Tibial nerve (tissue), 4 donors: ENCODE measurements at regions not wholly inside any gene's neighbourhood (a gene's known extent, or its start where the extent isn't known, plus 50 kb on each side); places are given as distances from the start of the nearest gene placed in this dataset.

ENCODE experiments used
- DNase-seq, 2 donors: peaks; one replicate each; pipeline ENCODE4 v3.0.0-alpha.2; 2019; ENCODE audit warnings: low spot score in 2 of 2
- H3K27ac ChIP-seq, 4 donors: fragments of 200-600 bp; sonication (generic) in 3 of 4; one replicate each; pipeline ENCODE4 v1.5.1; 2017 to 2019; ENCODE audit warnings: mild to moderate bottlenecking in 1 of 4
- H3K27me3 ChIP-seq, 2 donors: fragments of 200-600 bp; sonication (generic) in 1 of 2; one replicate each; pipeline versions ENCODE4 v1.5.1 to v1.6.0; 2017 to 2019
- H3K36me3 ChIP-seq, 3 donors: fragments of 200-600 bp; sonication (generic); one replicate each; pipeline ENCODE4 v1.5.1; 2018 to 2019
- H3K4me1 ChIP-seq, 4 donors: fragments of 200-600 bp; sonication (generic) in 3 of 4; one replicate each; pipeline ENCODE4 v1.5.1; 2017 to 2019
- H3K4me3 ChIP-seq, 4 donors: fragments of 200-600 bp; sonication (generic) in 3 of 4; one replicate each; pipeline ENCODE4 v1.5.1; 2017 to 2019; ENCODE audit warnings: mild to moderate bottlenecking in 1 of 4, moderate library complexity in 1 of 4
- H3K9me3 ChIP-seq, 4 donors: fragments of 200-600 bp; sonication (generic) in 3 of 4; one replicate each; pipeline ENCODE4 v1.5.1; 2017 to 2019
- EP300 ChIP-seq, 2 donors: sonication (generic); formaldehyde crosslinking; IDR thresholded peaks; one replicate each; pipeline ENCODE4 v1.6.1; 2017; ENCODE audit warnings: antibody characterized with exemption in 2 of 2, mild to moderate bottlenecking in 1 of 2
- POLR2A ChIP-seq, 2 donors: fragments of 450-650 bp; IDR thresholded peaks; one replicate each; pipeline ENCODE4 v1.6.1; 2017; ENCODE audit warnings: antibody characterized with exemption in 2 of 2, mild to moderate bottlenecking in 2 of 2, moderate library complexity in 2 of 2
- WGBS, 2 donors: methylation state at CpG; one replicate each; pipeline ENCODE4 v1.1.5; 2018; 5-methylcytosine and 5-hydroxymethylcytosine counted together
- TF ChIP-seq, protein P1 (sequence below), 5 experiments: fragments of 200-600 bp in 3 of 5; fragments of 450-650 bp in 2 of 5; sonication (generic) in 3 of 5; IDR thresholded peaks; one replicate each; pipeline ENCODE4 v1.5.1; 2016 to 2019; ENCODE audit warnings: antibody characterized with exemption in 5 of 5, mild to moderate bottlenecking in 3 of 5, moderate library complexity in 2 of 5

DNA sequence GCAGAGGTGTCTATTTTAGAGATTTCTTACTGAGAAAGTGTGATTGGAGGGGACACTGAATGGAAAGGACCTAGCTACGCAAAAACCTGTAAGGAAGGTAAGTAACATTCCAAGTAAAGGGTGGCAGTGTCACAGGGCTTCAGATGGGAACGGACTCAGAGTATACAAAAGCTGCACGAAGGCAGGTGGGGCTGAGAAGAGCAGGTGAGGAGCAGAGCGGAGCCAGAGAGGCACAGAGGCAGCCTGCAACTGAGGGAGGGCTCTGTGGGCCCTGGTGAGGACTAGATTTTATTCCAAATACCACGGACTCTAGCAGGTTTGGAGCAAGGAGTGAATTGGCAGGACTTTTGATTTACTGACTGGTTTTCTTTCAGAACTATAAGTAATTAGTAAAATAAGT is 331.3 kb upstream of the PKDCC start:
- Histone ChIP-seq H3K4me1 (peaks cover 0 to 27% (median 0%) of the 10 kb centered on the region in 4 donors), H3K4me3 (no peak overlapping the region), H3K36me3 (no peaks in the 10 kb centered on the region), H3K9me3 (no peaks in the 10 kb centered on the region), H3K27me3 (no peaks in the 10 kb centered on the region), H3K27ac (no peak overlapping the region)
- TF ChIP-seq, protein P1, sequence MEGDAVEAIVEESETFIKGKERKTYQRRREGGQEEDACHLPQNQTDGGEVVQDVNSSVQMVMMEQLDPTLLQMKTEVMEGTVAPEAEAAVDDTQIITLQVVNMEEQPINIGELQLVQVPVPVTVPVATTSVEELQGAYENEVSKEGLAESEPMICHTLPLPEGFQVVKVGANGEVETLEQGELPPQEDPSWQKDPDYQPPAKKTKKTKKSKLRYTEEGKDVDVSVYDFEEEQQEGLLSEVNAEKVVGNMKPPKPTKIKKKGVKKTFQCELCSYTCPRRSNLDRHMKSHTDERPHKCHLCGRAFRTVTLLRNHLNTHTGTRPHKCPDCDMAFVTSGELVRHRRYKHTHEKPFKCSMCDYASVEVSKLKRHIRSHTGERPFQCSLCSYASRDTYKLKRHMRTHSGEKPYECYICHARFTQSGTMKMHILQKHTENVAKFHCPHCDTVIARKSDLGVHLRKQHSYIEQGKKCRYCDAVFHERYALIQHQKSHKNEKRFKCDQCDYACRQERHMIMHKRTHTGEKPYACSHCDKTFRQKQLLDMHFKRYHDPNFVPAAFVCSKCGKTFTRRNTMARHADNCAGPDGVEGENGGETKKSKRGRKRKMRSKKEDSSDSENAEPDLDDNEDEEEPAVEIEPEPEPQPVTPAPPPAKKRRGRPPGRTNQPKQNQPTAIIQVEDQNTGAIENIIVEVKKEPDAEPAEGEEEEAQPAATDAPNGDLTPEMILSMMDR (IDR thresholded peaks at IDR 0.05) = no peak
- no peak for TF ChIP-seq EP300 (IDR thresholded peaks at IDR 0.05)
- no peak for TF ChIP-seq POLR2A (IDR thresholded peaks at IDR 0.05)
- 88 to 92% methylated on average over 5 of the region's 5 CpGs for WGBS, 2 donors
- DNase-seq = no peak

DNA sequence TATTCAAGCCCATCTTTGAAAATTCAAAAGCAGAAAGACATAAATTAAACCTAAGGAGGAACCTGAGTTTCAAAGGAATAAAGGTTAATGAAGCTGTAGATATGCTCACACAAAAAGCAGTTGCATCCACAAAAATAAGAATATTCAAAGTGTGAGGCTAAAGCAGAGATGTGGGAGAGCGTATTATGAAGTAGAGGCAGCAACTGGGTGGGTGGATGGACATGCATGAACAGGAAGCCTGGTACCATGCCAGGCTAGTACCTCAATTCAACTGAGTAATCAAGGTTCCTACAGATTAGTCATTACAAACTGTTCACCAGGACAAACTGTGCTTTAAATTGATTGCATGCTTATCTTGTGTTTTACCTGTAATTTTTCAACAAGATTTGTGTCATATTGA is 330.0 kb upstream of the PKDCC start:
- no peak for TF ChIP-seq EP300 (IDR thresholded peaks at IDR 0.05)
- TF ChIP-seq POLR2A (IDR thresholded peaks at IDR 0.05) = no peak
- TF ChIP-seq, protein P1 (IDR thresholded peaks at IDR 0.05) = no peak
- H3K27ac ChIP-seq = no peak overlapping the region
- no peak overlapping the region for H3K4me3 ChIP-seq
- DNase-seq = no peak
- no peaks in the 10 kb centered on the region for H3K9me3 ChIP-seq
- 95 to 97% methylated on average over 1 of the region's 1 CpG for WGBS, 2 donors
- peaks cover 0 to 40% (median 0%) of the 10 kb centered on the region in 4 donors for H3K4me1 ChIP-seq
- no peaks in the 10 kb centered on the region for H3K27me3 ChIP-seq
- no peaks in the 10 kb centered on the region for H3K36me3 ChIP-seq

DNA sequence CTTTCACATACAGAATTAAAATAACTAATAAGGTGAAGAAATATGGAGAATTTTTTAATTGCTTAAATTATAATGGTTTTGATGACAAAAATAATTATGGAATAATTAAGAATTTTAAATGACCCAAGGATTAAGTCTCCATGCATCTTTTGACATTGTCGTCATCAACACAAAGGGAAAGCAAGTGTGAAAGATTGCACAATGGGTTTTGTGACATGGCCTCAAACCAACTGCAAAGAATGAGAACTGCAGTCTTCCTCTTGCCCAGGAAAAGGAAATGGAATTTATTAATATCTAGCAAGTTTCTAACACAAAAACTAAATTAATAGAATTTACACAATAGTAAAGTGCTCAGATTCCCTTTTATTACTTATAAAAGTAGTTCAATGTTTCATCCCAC is 329.1 kb upstream of the PKDCC start:
- WGBS, 2 donors = 66 to 68% methylated on average over 1 of the region's 1 CpG
- Histone ChIP-seq H3K27ac (no peak overlapping the region), H3K36me3 (no peaks in the 10 kb centered on the region), H3K9me3 (no peaks in the 10 kb centered on the region), H3K4me3 (no peak overlapping the region), H3K27me3 (no peaks in the 10 kb centered on the region), H3K4me1 (peaks cover 0 to 49% (median 0%) of the 10 kb centered on the region in 4 donors)
- DNase-seq = no peak
- TF ChIP-seq, protein P1 (IDR thresholded peaks at IDR 0.05) = no peak
- no peak for TF ChIP-seq EP300 (IDR thresholded peaks at IDR 0.05)
- no peak for TF ChIP-seq POLR2A (IDR thresholded peaks at IDR 0.05)

DNA sequence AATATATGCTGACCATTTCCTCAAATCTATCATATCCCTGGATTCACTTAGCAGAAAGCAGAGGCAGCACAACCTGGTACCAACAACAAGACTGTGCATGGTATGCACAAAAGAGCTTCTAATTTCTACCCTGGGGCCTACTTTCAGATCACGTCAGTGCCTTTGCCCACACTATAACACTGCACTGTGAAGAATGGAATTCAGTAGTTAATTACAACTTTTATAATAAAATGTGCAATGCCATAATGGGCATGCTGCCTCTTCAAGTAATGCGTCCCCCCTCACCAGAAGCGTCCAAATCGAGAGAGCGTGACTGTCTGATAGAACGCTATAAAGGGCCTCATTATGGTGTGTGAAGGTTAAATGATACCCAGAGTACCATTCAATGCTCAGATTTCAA is 328.1 kb upstream of the PKDCC start:
- Histone ChIP-seq H3K27ac (no peak overlapping the region), H3K4me3 (no peak overlapping the region), H3K27me3 (no peaks in the 10 kb centered on the region), H3K36me3 (no peaks in the 10 kb centered on the region), H3K4me1 (peaks cover 0 to 51% (median 0%) of the 10 kb centered on the region in 4 donors), H3K9me3 (no peaks in the 10 kb centered on the region)
- TF ChIP-seq EP300 (IDR thresholded peaks at IDR 0.05) = no peak
- no peak for TF ChIP-seq POLR2A (IDR thresholded peaks at IDR 0.05)
- TF ChIP-seq, protein P1 (IDR thresholded peaks at IDR 0.05) = no peak
- 86 to 92% methylated on average over 6 of the region's 6 CpGs for WGBS, 2 donors
- DNase-seq = no peak

DNA sequence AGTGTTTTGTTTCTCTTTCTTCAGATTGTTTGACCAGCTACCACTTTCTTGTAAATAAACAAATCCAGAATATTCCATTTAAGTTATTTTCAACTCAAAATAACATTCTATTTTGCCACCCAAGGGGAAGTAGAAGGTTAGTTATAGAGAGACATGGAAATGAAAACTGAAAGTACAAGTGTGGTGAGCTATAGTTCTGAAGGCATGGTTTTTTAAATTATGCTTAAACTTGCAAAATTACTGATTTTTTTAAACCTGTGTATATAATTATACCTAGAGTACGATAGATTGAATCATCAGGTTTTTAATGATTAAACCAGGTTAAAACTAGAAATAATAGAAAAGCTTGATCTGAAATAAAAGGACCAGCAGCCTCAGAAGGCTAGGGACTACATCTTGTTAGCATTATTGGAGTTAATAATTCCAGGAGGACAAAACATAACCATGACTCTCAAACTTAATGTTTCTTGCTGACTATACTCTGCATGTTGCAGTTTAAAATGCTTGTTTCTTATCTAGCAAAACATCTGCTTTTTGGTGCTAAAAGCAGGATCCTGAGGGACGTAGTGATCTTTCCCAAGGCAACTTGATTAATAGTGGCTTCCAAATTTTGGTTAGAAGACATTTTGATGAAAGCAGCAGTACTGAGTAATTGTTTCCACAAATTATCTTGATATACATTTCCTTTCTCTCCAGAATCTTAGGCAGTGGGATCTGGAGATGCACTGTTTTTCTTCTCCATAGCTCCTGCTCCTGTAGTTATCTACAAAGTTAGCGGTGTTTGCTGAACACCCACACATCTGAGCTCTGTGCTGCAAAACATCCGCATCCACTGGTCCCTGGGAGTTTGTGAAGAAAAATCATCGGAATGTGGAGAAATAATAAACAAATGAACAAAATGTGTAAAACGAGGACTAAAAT is 327.2 kb upstream of the PKDCC start:
- no peaks in the 10 kb centered on the region for H3K36me3 ChIP-seq
- no peak for DNase-seq
- H3K27me3 ChIP-seq = no peaks in the 10 kb centered on the region
- 42 to 49% methylated on average over 6 of the region's 6 CpGs for WGBS, 2 donors
- peak overlapping the region; percentile 3 to 20 (median 9) for H3K4me3 ChIP-seq
- TF ChIP-seq, protein P1 (IDR thresholded peaks at IDR 0.05) = no peak
- TF ChIP-seq EP300 (IDR thresholded peaks at IDR 0.05) (no peak), POLR2A (IDR thresholded peaks at IDR 0.05) (no peak)
- peaks cover 0 to 51% (median 0%) of the 10 kb centered on the region in 4 donors for H3K4me1 ChIP-seq
- peak overlapping the region in 2 of 4 donors; percentile 44 to 51 for H3K27ac ChIP-seq
- no peaks in the 10 kb centered on the region for H3K9me3 ChIP-seq
